ENCODE measurements at regions not wholly inside any gene's neighbourhood (a gene's known extent, or its start where the extent isn't known, plus 50 kb on each side); places are given as distances from the start of the nearest gene placed in this dataset.

DNA sequence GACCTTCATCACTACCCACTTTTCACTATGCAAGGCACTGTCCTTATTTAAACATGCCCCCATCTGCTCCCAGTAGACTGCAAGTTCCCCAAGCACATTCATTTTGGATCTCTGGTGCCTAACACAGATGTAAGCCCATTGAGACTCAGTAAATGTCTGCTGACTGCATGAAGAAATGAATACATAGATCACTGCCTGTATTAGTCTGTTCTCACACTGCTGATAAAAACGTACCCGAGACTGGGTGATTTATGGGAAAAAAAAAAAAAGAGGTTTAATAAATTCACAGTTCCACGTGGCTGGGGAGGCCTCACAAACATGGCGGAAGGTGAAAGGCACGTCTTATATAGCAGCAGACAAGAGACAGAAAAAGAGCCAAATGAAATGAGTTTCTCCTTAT is 204.9 kb downstream of the ATG4C start:
- DNase-seq (ENCODE audit: low spot score): no peak

DNA sequence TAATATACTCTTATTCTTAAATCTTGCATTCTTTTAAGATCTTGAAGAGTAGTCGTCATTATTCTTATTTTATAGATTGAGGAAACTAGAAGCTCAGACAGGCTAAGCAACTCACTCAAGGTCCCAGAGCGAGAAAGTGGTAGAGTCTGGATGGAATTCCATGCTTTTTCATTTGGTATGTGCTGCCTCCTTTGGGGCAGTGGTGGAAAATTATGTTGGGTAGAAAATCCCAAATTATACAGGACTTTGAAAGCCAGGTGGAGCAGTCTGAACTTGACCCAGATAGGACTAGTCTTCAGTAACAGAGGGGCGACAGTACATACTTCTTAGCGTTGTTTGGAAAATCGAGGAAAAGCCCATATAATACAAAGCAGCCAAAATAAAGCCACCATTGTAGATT is 205.6 kb downstream of the ATG4C start:
- no peak for DNase-seq (ENCODE audit: low spot score)

DNA sequence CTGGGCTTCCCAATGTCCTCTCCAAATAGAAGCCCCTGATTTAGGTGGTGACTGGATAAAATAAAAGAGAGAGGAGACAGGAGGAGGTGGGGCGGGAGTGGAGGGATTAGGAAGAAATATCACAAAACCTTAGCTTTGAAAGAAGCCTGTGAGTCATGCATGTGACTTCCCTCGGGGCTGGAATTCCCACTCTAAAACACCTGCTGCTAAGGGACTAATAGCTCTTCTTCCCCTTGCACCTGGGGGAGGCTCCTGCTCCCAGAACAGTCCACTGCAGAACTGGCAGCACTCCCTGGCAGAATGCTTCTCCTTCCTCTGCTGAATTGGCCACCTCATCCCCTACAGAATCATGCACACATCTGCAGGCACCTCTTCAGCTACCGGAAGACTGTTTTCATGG is 207.2 kb downstream of the ATG4C start:
- no peak for DNase-seq (ENCODE audit: low spot score)

DNA sequence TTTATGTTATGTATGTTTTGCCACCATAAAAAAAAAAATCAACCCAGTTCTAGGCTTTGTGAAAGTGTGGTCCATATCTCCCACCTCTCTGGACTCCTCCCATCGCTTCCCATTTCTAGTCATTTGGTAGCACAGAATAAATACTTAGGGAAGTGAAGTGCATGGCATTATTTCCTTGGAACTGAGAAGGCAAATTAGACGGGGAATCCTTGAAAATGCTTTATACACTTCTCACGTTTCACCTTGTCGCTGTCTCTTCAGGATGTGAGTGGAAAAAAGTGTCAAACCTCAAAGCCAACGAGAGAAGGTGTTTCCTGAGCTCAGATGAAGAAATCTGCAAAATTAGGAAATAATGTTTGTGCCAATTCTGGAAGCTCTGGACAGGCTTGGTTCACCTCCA is 209.9 kb downstream of the ATG4C start:
- no peak for DNase-seq (ENCODE audit: low spot score)

DNA sequence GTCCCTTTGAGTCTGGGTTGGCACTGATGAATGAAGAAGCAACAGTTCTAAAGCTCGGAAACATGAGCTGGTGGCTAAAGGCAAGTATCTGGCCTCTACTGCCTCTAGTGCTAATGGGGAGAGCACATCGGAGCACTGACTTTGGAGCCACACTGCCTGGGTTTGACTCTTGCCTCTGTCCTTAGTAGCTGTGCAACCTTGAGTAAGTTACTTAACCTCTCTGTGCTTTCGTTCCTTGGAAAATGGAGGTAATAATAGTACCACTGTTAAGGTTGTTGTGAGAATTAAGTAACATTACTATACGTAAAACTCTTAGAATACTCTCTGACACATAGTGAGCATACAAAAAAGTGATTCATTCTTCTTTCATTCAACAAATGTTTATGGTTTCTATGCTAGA is 211.2 kb downstream of the ATG4C start:
- no peak for DNase-seq (ENCODE audit: low spot score)

DNA sequence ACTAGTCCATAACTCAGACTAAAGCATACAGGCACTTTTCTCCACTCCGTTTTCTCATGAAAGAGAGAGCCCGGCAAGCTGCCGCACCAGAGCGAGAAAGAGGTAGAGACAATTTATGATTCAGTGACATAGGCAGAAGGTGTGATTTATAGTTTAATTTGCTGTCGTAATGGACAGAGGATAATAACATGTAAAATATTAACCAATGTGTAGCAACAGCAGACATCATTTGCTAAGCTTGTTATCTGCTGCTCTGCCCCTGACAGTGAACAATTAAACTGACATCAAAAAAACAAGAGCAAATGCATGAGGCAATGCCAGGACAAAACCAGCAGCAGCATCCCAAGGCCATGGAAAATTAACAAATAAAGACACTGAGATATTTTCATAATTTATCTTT is 214.0 kb downstream of the ATG4C start:
- DNase-seq (ENCODE audit: low spot score): no peak

DNA sequence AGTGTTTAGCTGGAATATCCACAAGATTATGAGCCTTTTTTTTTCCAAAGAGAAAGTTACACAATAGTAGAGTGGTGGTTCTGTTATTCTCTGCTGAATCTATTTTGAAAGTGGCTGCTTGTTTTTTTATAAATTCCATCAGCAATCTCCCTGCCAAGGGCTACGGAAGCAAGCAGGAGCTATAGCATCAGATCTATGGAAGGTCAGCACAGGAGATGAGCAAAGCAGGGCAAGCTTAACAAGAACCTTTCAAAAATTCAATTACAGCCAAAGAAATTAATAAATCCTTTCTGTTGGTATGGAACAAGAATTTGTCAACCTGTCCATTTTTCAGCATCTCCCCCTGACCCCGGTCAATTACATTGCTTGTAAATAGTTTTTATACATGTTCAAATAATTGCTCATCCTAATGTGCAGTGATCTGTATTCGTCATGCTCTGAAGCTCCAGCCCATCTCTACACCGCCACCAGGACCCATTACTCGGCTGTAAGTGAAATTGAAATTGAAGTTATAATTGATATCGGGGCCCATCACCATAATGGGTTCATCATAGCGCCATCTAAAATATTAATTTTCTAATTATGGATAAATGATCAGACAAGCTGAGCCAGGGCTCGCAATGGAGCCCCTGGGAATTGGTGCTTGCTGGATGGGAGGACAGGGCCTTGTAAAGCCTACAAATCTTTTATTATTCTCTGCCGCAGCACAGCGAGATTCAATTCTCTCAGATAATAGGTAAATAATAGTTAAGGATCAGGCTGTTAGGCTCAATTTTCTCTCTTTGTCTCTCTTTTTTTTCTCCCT is 215.1 kb downstream of the ATG4C start:
- DNase-seq (ENCODE audit: low spot score): no peak

DNA sequence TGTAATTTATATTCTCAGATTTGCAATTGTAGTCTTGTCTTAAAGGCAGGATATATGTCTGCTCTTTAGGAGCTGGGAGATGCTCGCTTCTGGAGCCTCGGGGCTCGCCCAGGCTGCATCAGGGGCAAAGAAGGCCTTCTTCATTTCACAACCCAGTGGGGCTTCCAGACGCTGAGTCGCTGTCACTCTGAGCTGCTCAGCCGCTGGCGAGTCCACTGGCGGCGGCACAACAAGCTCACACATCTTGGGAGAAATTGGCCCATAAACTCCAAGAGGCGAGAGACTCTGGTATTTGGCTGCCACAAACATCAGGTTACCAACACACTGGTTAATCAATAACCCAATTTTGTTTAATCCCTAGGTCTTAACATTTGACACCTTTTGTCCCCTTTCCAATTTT is 216.6 kb downstream of the ATG4C start:
- DNase-seq (ENCODE audit: low spot score): no peak

DNA sequence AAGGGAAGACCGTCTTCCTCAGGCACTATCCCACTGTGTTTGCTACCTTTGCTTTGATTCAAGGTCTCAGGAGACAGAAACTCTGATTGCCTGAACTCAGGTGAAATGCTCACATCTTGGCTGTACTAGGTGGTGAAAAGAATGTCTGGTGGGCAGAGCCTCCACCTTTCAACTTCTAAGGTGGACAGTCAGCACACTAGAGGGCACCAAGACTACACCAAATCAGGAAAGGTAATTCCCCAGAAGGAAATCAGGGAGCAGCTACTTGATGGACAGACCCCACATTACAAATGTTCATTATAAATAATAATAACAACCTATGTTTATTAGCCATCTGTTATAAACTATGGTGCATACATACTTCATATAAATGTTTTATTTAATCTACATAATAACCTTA is 220.9 kb downstream of the ATG4C start:
- DNase-seq (ENCODE audit: low spot score): no peak

DNA sequence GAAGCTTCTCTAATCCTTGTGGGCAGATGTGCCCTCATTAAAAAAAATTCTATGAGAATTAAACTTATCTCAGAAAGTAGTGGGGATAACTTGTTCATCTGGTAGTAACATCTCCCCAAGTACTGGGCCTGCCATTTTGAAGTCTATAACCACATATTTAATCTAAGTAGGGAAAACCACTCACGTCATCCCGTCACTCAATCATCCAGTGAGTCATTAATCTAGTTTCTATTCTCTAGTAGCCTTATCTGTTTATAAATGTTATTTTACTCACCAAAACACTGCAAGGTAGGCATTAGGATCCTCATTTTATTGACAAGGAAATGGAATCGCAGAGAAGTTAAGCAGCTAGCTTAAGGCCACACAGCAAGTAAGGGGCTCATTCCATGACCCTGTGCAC is 221.9 kb downstream of the ATG4C start:
- no peak for DNase-seq (ENCODE audit: low spot score)

DNA sequence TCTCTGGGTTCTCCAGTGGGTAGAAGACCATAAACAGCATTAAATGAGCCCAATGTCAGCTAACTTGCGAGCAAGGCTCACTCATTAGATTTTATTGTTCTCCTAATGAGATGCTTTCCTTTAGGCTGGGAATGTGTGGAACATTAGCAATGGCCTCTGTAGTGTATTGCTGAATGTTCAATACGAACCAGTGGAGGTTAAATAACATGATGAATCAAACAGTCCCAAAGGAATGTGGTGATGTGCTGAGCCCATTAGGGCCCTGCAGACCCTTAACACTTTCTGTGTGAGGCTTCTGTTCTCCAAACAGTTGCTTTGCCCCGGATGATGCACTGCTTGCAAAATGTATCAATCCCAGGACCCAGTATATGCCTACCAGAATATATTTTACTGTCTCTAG is 225.5 kb downstream of the ATG4C start:
- no peak for DNase-seq (ENCODE audit: low spot score)

DNA sequence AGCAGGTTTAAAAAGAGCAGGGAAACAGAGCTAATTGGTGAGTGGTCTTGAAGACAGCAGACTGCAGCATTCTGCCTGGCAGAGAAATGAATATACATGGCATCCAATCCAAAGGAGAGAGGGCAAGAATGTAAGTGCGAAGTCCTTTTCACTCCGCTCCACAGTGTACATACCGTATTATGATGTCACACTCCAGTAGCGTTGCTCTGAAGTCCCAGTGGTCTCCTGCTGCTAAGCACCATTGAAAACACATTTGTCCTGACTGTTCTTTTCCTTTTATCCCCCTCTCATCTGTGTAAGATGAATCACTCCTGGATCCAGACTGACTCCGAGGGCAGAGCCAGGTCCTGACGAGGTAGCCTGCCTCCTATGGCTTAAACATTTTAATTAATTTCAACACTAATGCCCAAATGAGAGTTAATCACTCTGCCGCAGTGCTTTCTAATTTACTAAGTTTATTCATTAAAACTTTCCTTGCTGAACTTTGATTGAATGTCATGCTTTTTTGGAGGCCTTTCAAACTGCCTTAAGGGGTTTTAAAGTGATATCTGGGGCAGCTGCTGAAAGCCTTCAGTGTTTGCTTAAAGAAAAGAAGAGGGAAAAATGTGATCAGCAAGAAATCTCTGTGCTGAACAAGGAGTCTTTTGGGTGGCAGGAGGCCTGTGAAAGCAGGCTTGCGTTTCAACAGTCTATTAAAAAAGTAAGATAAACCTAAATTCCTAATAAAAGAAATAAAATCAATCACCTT is 227.2 kb downstream of the ATG4C start:
- DNase-seq (ENCODE audit: low spot score): no peak

DNA sequence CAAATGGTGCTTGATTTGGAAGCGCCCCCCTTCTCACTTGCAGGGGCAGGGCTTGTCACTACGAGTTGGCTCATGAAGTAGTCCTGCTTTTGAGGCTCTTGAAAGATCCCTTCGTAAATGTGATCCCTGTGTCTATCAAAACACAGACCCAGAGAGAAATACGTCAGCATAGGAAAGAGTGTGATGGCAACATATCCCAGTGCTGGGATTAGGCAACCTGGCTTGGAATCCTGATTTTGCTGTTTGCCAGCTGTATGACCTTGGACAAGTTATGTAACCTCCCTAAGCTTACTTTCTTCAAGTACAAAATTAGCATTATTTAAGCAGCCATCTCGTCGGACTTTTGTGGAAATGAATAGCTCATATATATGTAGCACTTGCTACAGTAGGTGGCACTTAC is 228.4 kb downstream of the ATG4C start:
- DNase-seq (ENCODE audit: low spot score): no peak

DNA sequence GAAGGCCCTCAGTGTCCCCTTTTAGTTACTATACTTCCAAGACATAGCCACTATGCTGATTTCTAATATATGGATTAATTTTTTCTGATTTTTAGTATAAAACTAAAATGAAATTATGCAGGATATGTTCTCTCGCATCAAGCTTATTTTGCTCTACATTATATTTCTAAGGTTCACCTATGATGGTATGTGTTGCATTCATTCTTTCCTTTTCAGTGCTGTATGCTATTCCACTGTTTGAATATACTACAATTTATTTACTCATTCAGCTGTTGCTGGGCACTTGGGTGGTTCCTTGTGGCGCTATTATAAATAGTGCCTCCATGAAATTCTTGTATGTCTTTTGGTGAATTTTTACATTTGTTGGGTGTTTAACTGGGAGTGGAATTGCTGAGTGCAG is 230.3 kb downstream of the ATG4C start:
- no peak for DNase-seq (ENCODE audit: low spot score)

DNA sequence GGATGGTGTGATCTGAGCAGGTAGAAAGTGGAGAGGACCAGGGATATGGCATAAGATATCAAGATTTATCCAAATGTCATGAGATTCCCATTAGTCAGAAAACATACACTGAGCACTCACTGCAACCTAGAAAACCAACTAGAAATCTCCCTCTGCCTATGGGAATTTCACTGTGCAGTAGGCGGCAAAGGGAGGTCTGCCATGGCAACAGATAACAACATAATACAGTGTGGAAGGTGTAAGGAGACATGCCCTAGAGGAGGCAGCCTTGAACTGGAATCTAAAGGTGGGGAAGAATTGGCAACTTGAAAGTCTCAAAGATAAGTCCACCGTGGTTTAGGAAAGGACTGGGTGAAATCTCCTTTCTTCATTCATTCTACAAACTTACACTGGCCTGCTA is 238.4 kb downstream of the ATG4C start:
- no peak for DNase-seq (ENCODE audit: low spot score)

DNA sequence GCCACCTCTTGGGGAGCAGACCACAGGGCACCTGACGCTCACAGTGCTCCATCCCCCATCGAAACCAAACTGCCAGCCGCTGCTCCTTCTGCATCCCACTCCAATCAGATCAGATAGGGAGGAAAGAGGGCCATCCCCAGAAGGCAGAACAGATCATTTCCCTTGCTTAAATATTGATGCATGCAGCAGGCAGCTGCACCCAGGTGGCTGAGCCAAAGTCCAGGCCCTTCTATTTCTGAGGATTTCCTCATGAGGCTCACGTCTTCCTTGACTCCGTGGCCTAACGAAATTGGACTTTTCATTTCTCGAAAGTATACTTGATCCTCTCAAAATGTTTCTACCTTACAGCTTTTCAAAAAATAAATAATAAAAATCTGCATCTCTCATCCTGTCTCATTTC is 239.2 kb downstream of the ATG4C start:
- no peak for DNase-seq (ENCODE audit: low spot score)

DNA sequence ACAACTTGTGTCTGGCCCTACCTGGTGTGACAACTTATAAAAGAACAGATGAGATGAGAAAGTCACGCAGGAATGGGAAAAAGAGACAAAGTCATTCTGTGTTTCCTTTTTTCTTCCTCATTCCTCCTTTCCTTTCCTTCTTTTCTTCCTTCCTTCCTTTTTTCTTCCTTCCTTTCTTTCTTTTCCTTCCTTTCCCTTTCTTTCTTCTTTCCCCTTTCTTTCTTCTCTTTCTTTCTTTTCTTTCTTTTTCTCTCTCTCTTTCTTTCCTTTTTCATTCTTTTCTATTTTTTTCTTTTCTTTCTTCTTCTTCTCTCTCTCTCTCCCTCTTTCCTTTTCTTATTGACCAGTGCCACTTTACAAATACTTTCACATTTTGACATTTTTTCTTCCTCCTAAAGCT is 239.7 kb downstream of the ATG4C start:
- DNase-seq (ENCODE audit: low spot score): no peak

DNA sequence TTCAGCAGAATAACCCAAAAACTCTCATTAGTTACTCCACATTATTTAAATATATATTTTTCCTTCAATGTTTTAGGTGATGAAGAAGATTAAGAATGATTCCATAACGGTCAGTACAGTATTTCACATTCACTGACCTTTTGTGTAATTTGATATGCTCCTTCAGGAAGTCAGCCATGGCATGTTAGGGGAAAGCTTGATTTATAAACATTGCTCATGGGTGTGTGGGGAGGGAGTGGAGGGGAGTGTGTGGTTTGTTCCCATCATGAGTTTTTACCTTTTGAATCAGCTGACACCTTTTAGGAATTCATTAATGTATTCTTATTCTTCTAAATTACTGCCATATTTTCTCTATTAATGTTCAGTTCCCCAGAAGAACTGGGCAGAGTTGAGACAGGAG is 240.2 kb downstream of the ATG4C start:
- no peak for DNase-seq (ENCODE audit: low spot score)

DNA sequence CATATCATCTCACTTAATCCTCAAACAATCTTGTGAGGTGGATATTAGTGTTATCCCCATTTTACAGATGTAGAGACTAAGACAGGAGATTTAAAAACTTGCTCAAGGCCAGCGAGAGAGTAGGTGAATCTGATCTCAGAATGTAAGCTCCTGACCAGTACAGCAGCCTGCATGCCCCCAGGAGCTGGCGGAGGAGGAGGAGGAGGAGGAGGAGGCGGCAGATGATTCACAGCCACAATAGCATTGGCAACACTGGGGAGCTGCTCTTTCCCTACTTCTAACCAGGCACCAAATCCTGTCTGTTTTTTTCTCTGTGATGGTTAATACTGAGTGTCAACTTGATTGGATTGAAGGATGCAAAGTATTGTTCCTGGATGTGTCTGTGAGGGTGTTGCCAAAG is 243.2 kb downstream of the ATG4C start:
- DNase-seq (ENCODE audit: low spot score): no peak

DNA sequence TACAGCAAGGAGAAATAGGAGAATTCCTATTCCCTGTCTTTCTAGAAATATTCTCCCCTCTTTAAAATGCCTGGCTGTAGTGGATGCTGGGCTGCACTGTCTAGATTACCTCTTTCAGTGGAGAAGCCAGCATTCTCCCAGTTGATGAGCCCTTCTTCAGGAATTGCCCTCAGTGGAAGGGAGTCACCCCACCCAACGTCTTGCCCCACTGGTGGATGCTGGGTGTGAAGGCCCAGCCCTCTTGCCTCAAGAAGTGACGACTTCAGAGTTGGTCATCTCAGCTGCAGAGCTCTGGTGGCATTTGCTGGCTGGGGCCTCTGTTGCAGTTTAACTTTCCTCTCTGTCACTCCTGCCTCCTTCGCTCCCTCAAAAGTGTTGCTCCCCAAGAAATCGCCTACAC is 248.2 kb downstream of the ATG4C start:
- no peak for DNase-seq (ENCODE audit: low spot score)

DNA sequence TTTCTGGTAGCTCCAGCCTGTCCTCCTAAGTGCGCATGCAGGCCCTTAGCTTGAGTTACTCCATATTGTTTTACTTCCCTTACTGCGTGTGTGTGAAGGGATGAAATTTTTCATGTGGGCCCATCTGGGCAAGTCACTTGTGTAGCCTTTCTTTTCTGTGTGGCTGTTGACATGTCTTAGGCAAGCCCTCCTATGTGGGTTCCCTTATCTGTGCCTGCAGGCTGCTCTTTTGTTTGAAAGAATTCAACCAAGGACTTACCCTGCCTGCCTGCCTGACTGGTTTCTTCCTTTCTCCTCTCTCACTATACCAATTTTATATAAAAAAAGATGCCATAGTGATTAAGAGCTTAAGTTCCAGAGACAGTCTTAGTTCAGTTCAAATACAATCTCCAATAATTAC is 249.3 kb downstream of the ATG4C start:
- DNase-seq (ENCODE audit: low spot score): no peak

DNA sequence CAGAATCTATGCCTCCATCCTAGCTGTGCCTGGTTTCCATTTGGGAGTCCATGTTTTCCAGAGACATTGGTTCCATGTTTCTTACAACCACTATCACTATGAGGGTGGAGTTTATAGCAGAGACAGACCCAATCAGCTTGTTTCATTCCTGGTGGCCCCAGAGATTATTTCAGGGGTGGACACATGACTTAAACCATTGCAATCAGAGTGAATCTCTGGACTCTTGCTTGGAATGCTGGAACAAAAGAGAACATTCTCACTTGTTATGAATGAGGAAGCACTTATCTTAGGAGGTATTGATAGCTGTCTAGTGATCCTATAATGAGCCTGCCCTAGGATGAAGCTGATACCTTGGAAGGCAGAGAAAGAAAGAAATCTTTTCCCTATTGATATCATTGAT is 250.3 kb downstream of the ATG4C start:
- DNase-seq (ENCODE audit: low spot score): no peak

DNA sequence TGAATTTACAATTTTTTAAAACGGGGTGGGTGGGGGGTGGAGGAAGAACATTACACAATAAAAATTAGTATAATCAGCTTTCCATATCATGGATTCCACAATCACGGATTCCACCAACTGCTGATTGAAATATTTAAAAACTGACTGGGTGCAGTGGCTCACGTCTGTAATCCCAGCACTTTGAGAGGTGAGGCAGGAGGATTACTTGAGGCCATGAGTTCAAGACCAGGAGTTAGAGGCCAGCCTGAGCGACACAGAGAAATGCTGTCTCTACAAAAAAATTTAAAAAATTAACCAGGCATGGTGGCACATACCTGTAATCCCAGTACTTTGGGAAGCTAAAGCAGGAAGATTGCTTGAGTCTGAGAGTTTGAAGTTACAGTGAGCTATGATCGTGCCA is 254.7 kb downstream of the ATG4C start:
- DNase-seq (ENCODE audit: low spot score): no peak

DNA sequence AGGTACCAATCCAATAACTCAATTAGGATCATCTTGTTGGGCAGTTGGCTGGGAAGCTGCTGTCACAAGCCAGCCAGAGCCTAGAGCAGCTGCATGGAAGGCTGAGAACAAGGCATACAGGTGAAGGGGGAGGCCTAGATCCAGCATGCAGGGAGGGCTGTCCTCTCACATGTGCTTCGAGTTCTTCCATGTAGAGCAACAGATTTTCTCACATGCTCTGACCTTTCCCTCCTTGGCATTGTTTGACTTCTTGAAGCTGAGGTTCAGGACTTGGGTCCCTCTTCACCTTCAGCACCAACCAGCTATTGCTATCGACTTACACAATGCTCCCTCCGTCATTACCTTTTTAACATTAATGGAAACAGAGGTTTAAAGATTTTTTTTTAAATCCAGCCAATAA is 257.7 kb downstream of the ATG4C start:
- no peak for DNase-seq (ENCODE audit: low spot score)
